ENCODE measurements at regions not wholly inside any gene's neighbourhood (a gene's known extent, or its start where the extent isn't known, plus 50 kb on each side); places are given as distances from the start of the nearest gene placed in this dataset.
"Not testable (repeated sequence)": the region's sequence is repeated elsewhere in the genome, so short reads cannot be mapped to it uniquely, and the experiment has no call there.

GRCh38 chrX:71822314-71822713 lies 59.2 kb downstream of the CXorf49B start:
- DNase-seq (ENCODE audit: low spot score in 2 of 2); H3K27ac ChIP-seq; H3K27me3 ChIP-seq; H3K36me3 ChIP-seq; H3K9me3 ChIP-seq; H3K4me3 ChIP-seq; H3K4me1 ChIP-seq: not testable (repeated sequence)
- WGBS = 58% methylated on average over 4 of the region's 4 CpGs

DNA sequence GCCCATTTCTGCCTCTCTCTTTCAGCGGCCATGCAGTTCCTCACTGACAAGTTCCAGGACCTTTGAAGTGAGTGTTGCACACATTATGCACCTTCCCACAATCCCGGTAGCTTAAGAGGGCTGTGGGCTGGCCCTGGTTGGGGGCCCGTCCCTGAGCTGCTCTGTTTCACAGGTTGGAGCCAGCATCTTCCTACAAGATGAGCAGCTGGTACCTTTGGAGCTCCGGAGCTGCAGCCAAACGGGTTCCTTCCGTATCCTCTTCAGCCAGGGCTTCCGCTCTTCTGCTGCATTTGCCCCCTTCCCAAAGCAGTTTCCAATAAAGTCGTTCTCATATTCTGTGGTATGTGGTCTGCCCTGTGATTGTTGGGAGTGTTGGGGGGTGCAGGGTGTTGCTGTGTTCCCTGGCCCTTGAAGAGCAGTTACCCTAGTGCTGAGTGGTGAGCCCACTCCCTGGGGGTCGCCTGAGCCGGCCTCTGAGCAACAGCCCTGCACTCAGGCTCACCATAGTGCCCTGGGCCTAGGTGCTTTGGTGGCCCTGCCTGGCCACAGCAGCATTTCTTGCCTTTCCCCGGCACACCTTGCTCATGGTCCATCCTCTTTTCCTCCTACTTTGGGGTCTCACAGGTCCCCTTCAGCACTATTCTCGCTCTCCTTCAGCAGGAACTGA lies 60.4 kb downstream of the CXorf49B start:
- TF ChIP-seq POLR2AphosphoS5 (IDR thresholded peaks at IDR 0.05) (no peak), POLR2A (IDR thresholded peaks at IDR 0.05) (no peak), EP300 (IDR thresholded peaks at IDR 0.05) (no peak)
- TF ChIP-seq, protein P1, sequence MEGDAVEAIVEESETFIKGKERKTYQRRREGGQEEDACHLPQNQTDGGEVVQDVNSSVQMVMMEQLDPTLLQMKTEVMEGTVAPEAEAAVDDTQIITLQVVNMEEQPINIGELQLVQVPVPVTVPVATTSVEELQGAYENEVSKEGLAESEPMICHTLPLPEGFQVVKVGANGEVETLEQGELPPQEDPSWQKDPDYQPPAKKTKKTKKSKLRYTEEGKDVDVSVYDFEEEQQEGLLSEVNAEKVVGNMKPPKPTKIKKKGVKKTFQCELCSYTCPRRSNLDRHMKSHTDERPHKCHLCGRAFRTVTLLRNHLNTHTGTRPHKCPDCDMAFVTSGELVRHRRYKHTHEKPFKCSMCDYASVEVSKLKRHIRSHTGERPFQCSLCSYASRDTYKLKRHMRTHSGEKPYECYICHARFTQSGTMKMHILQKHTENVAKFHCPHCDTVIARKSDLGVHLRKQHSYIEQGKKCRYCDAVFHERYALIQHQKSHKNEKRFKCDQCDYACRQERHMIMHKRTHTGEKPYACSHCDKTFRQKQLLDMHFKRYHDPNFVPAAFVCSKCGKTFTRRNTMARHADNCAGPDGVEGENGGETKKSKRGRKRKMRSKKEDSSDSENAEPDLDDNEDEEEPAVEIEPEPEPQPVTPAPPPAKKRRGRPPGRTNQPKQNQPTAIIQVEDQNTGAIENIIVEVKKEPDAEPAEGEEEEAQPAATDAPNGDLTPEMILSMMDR (IDR thresholded peaks at IDR 0.05) = no peak
- H3K27ac ChIP-seq = no peak overlapping the region
- 77% methylated on average over 7 of the region's 12 CpGs for WGBS
- no peaks in the 10 kb centered on the region for H3K9me3 ChIP-seq
- no peaks in the 10 kb centered on the region for H3K4me1 ChIP-seq
- no peaks in the 10 kb centered on the region for H3K27me3 ChIP-seq
- H3K4me3 ChIP-seq = no peak overlapping the region
- DNase-seq (ENCODE audit: low spot score in 2 of 2) = no peak
- no peaks in the 10 kb centered on the region for H3K36me3 ChIP-seq

GRCh38 chrX:71828086-71828485 lies 64.9 kb downstream of the CXorf49B start:
- H3K27me3 ChIP-seq = no peaks in the 10 kb centered on the region
- no peaks in the 10 kb centered on the region for H3K36me3 ChIP-seq
- DNase-seq (ENCODE audit: low spot score in 2 of 2) = no peak
- no peak overlapping the region for H3K27ac ChIP-seq
- 63% methylated on average over 3 of the region's 6 CpGs for WGBS
- no peaks in the 10 kb centered on the region for H3K4me1 ChIP-seq
- H3K9me3 ChIP-seq = no peaks in the 10 kb centered on the region
- no peak overlapping the region for H3K4me3 ChIP-seq
- no peak for TF ChIP-seq POLR2AphosphoS5 (IDR thresholded peaks at IDR 0.05)
- TF ChIP-seq, protein P1 (IDR thresholded peaks at IDR 0.05) = no peak
- TF ChIP-seq POLR2A (IDR thresholded peaks at IDR 0.05) = no peak
- TF ChIP-seq EP300 (IDR thresholded peaks at IDR 0.05) = no peak

DNA sequence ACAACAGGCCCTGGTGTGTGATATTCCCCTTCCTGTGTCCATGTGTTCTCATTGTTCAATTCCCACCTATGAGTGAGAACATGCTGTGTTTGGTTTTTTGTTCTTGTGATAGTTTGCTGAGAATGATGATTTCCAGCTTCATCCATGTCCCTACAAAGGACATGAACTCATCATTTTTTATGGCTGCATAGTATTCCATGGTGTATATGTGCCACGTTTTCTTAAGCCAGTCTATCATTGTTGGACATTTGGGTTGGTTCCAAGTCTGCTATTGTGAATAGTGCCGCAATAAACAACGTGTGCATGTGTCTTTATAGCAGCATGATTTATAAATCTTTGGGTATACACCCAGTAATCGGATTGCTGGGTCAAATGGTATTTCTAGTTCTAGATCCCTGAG lies 72.6 kb upstream of the NHSL2 start:
- not testable (repeated sequence) for H3K9me3 ChIP-seq; H3K36me3 ChIP-seq; H3K4me1 ChIP-seq; H3K27me3 ChIP-seq; H3K27ac ChIP-seq; DNase-seq (ENCODE audit: low spot score in 2 of 2); H3K4me3 ChIP-seq
- 71% methylated on average over 4 of the region's 4 CpGs for WGBS

DNA sequence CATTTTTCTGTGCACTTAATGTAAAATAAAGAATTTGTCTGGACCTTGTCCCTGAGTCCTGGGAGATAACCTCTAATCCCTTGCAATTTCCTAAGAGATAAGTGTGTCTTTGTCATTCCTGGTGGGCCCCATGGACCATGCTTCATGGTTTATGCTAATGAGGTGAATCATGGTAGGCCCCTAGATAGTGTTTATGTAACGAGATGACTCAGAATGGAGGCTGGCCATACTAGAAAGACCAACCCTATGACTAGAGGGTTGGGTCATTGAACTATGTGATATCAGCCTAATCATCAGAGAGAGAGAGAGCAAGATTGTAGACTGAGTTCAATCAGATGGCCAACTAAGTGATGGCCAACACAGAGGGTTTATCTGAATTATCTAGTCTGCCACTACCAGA lies 64.2 kb upstream of the NHSL2 start:
- TF ChIP-seq POLR2A (IDR thresholded peaks at IDR 0.05) = no peak
- TF ChIP-seq, protein P1 (IDR thresholded peaks at IDR 0.05) = no peak
- no peak for TF ChIP-seq EP300 (IDR thresholded peaks at IDR 0.05)
- TF ChIP-seq POLR2AphosphoS5 (IDR thresholded peaks at IDR 0.05) = no peak
- H3K36me3 ChIP-seq = no peaks in the 10 kb centered on the region
- WGBS = 80% methylated on average over 1 of the region's 1 CpG
- no peaks in the 10 kb centered on the region for H3K27me3 ChIP-seq
- H3K9me3 ChIP-seq = no peaks in the 10 kb centered on the region
- no peak overlapping the region for H3K4me3 ChIP-seq
- H3K27ac ChIP-seq = no peak overlapping the region
- H3K4me1 ChIP-seq = no peaks in the 10 kb centered on the region
- no peak for DNase-seq (ENCODE audit: low spot score in 2 of 2)

DNA sequence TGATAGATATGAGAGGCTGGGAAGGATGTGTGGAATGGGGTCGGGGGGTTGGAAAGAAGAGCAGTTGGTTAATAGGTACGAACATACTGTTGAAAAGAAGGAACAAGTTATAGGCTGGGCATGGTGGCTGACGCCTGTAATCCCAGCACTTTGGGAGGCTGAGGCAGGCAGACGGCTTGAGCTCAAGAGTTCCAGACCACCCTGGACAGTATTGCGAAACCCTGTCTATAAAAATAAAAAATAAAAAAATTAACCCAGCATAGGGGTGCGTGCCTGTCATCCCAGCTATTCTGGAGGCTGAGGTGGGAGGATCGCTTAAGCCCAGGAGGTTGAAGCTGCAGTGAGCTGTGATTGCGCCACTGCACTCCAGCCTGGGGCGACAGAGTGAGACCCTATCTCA lies 58.5 kb upstream of the NHSL2 start:
- 77% methylated on average over 9 of the region's 9 CpGs for WGBS
- no peak for DNase-seq (ENCODE audit: low spot score in 2 of 2)
- Histone ChIP-seq H3K27me3 (no peaks in the 10 kb centered on the region), H3K36me3 (no peaks in the 10 kb centered on the region), H3K4me3 (no peak overlapping the region), H3K9me3 (no peaks in the 10 kb centered on the region), H3K4me1 (no peaks in the 10 kb centered on the region), H3K27ac (no peak overlapping the region)
- TF ChIP-seq EP300 (IDR thresholded peaks at IDR 0.05) (no peak), POLR2AphosphoS5 (IDR thresholded peaks at IDR 0.05) (no peak), POLR2A (IDR thresholded peaks at IDR 0.05) (no peak)
- TF ChIP-seq, protein P1 (IDR thresholded peaks at IDR 0.05) = no peak

Measured in suprapubic skin (tissue), 4 donors.